ENCODE measurements at regions not wholly inside any gene's neighbourhood (a gene's known extent, or its start where the extent isn't known, plus 50 kb on each side); places are given as distances from the start of the nearest gene placed in this dataset.

GRCh38 chr9:88809355-88810161 is 181.7 kb upstream of the S1PR3 start:
- Histone ChIP-seq H3K9me3 (no peaks in the 10 kb centered on the region), H3K36me3 (no peaks in the 10 kb centered on the region), H3K27me3 (no peaks in the 10 kb centered on the region), H3K27ac (no peak overlapping the region), H3K4me3 (no peak overlapping the region), H3K4me1 (peaks cover 0 to 12% (median 8%) of the 10 kb centered on the region in 4 donors)
- 43 to 55% methylated on average over 9 of the region's 9 CpGs for WGBS, 2 donors
- TF ChIP-seq CTCF (IDR thresholded peaks at IDR 0.05) (no peak), POLR2A (IDR thresholded peaks at IDR 0.05) (no peak), POLR2AphosphoS5 (IDR thresholded peaks at IDR 0.05) (no peak), EP300 (IDR thresholded peaks at IDR 0.05) (no peak)
- DNase-seq, result no peak
- intact Hi-C loops (cut with DNase I), result no loop called here

GRCh38 chr9:88810826-88811225 is 180.4 kb upstream of the S1PR3 start:
- H3K4me1 ChIP-seq, result peaks cover 0 to 17% (median 14%) of the 10 kb centered on the region in 4 donors

GRCh38 chr9:88811511-88811910 is 179.8 kb upstream of the S1PR3 start:
- WGBS, 2 donors, result 96 to 97% methylated on average over 7 of the region's 7 CpGs
- DNase-seq, result no peak
- peaks cover 0 to 17% (median 14%) of the 10 kb centered on the region in 4 donors for H3K4me1 ChIP-seq
- H3K9me3 ChIP-seq, result no peaks in the 10 kb centered on the region
- no peak overlapping the region for H3K4me3 ChIP-seq
- intact Hi-C loops (cut with DNase I), result no loop called here
- TF ChIP-seq CTCF (IDR thresholded peaks at IDR 0.05), result no peak
- no peak for TF ChIP-seq EP300 (IDR thresholded peaks at IDR 0.05)
- TF ChIP-seq POLR2AphosphoS5 (IDR thresholded peaks at IDR 0.05), result no peak
- no peak for TF ChIP-seq POLR2A (IDR thresholded peaks at IDR 0.05)
- H3K27me3 ChIP-seq, result no peaks in the 10 kb centered on the region
- no peak overlapping the region for H3K27ac ChIP-seq
- H3K36me3 ChIP-seq, result no peaks in the 10 kb centered on the region

More at GRCh38 chr9:88810826-88811225, 180.4 kb upstream of the S1PR3 start:
- WGBS, 2 donors, result 53 to 60% methylated on average over 2 of the region's 2 CpGs
- intact Hi-C loops (cut with DNase I), result no loop called here
- Histone ChIP-seq H3K4me3 (no peak overlapping the region), H3K27me3 (no peaks in the 10 kb centered on the region), H3K9me3 (no peaks in the 10 kb centered on the region), H3K36me3 (no peaks in the 10 kb centered on the region), H3K27ac (no peak overlapping the region)
- TF ChIP-seq POLR2AphosphoS5 (IDR thresholded peaks at IDR 0.05) (no peak), CTCF (IDR thresholded peaks at IDR 0.05) (no peak)
- DNase-seq, result no peak

GRCh38 chr9:88812938-88813637 is 178.2 kb upstream of the S1PR3 start:
- H3K9me3 ChIP-seq, result no peaks in the 10 kb centered on the region
- H3K4me3 ChIP-seq, result no peak overlapping the region
- no peaks in the 10 kb centered on the region for H3K36me3 ChIP-seq
- WGBS, 2 donors, result 85 to 86% methylated on average over 10 of the region's 10 CpGs
- intact Hi-C loops (cut with DNase I), result no loop called here
- DNase-seq, result no peak
- peaks cover 0 to 17% (median 14%) of the 10 kb centered on the region in 4 donors for H3K4me1 ChIP-seq
- TF ChIP-seq EP300 (IDR thresholded peaks at IDR 0.05), result no peak
- no peak for TF ChIP-seq POLR2AphosphoS5 (IDR thresholded peaks at IDR 0.05)
- TF ChIP-seq POLR2A (IDR thresholded peaks at IDR 0.05), result no peak
- TF ChIP-seq CTCF (IDR thresholded peaks at IDR 0.05), result no peak
- H3K27me3 ChIP-seq, result no peaks in the 10 kb centered on the region
- no peak overlapping the region for H3K27ac ChIP-seq
